Omental fat pad (tissue), 3 donors: ENCODE measurements at regions not wholly inside any gene's neighbourhood (a gene's known extent, or its start where the extent isn't known, plus 50 kb on each side); places are given as distances from the start of the nearest gene placed in this dataset.
A peak's percentile ranks its signal among the peaks of the same experiment; 100 is the strongest.

Source experiments
- ATAC-seq: fragments of 150-250 bp; one replicate; pipeline ENCODE4 v1.9.1; 2016; ENCODE audit warnings: mild to moderate bottlenecking, moderate library complexity; ENCODE audit not compliant: low FRiP score
- DNase-seq: peaks from one replicate; pipeline ENCODE4 v3.0.0-alpha.2; 2019; ENCODE audit warnings: low spot score
- TF ChIP-seq, protein P1 (sequence below), 3 donors: fragments of 450-650 bp; IDR thresholded peaks; one replicate each; pipeline ENCODE4 v1.5.1; 2016 to 2017; ENCODE audit warnings: antibody characterized with exemption in 3 of 3, mild to moderate bottlenecking in 3 of 3, moderate library complexity in 2 of 3

DNA sequence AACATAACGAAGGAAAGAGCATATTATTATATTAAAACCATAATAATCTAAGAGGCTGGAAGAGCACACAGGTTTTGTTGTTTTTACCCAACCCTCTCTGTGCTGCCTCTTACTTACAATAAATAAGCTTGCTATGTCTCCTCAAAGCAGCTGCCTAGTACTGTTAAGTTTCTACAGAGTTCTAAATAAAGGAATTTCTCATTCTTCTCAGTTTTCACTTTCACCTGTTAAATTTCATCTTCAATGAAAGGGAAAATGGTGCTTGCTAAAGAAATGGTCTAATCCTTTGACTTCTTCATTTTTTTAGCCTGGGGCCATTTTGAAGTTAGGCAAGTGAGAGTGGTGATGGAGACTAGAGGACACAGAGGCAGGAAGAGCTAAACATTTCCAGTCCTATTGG, 396.1 kb downstream of the MAN2A1 start:
- DNase-seq (no peak), ATAC-seq (no peak)
- TF ChIP-seq, protein P1, sequence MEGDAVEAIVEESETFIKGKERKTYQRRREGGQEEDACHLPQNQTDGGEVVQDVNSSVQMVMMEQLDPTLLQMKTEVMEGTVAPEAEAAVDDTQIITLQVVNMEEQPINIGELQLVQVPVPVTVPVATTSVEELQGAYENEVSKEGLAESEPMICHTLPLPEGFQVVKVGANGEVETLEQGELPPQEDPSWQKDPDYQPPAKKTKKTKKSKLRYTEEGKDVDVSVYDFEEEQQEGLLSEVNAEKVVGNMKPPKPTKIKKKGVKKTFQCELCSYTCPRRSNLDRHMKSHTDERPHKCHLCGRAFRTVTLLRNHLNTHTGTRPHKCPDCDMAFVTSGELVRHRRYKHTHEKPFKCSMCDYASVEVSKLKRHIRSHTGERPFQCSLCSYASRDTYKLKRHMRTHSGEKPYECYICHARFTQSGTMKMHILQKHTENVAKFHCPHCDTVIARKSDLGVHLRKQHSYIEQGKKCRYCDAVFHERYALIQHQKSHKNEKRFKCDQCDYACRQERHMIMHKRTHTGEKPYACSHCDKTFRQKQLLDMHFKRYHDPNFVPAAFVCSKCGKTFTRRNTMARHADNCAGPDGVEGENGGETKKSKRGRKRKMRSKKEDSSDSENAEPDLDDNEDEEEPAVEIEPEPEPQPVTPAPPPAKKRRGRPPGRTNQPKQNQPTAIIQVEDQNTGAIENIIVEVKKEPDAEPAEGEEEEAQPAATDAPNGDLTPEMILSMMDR (IDR thresholded peaks at IDR 0.05), result no peak

DNA sequence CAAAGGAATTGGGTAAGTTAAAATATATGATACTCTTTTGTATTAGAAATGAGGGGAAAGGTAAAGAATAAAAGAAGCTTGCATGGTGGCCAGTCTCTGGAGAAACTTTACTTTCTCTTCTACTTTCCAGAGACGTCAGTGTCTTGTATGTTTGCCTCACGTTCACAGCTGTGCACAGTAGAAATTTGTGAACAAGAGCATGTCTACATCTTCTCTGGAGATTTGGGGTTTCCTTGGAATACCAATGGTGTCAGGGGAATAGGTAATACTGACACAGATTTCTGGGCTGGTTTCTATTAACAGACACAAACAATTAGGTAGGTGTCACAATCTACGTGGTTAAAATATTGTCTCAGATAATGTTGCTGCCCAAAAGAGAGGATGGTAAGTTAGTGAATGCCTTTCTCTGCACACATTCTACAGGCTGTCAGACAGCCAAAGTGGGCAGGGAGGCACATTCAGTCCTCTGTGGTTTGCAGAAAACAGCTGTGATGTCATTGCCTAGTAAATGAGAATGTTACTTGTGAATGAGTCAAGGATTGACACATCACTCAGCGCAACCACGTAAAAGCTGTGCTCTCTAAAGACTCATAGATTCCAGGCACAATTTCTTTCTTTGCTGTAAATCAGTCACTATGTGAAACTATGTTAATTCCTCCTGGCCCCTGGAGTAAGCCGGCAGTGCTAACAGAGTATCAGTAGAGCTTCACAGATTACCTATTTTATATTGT, 397.1 kb downstream of the MAN2A1 start:
- ATAC-seq, result peak; percentile 75
- DNase-seq, result no peak
- TF ChIP-seq, protein P1 (IDR thresholded peaks at IDR 0.05), result no peak

DNA sequence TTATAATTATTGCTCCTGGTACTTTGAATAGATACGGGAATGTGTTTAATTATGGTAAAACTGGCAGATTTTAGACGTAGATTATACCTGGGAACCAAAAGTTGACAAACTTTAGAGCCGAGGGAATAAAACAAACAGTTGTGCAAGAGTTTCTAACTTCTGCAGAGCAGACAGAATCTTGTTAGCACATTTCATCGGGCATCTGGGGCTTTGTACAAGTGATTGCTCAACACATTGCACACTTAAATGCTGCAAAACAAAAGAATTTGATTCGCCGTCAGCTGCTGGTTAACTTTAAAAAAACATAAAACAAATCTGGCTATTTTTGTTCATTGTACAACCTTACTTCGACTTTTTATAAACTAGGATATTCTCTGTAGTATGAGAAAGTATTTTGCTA, 398.1 kb downstream of the MAN2A1 start:
- DNase-seq (no peak), ATAC-seq (no peak)
- TF ChIP-seq, protein P1 (IDR thresholded peaks at IDR 0.05), result no peak

GRCh38 chr5:110088676-110089436, 399.1 kb downstream of the MAN2A1 start:
- DNase-seq, result no peak
- no peak for ATAC-seq
- TF ChIP-seq, protein P1 (IDR thresholded peaks at IDR 0.05), result no peak

DNA sequence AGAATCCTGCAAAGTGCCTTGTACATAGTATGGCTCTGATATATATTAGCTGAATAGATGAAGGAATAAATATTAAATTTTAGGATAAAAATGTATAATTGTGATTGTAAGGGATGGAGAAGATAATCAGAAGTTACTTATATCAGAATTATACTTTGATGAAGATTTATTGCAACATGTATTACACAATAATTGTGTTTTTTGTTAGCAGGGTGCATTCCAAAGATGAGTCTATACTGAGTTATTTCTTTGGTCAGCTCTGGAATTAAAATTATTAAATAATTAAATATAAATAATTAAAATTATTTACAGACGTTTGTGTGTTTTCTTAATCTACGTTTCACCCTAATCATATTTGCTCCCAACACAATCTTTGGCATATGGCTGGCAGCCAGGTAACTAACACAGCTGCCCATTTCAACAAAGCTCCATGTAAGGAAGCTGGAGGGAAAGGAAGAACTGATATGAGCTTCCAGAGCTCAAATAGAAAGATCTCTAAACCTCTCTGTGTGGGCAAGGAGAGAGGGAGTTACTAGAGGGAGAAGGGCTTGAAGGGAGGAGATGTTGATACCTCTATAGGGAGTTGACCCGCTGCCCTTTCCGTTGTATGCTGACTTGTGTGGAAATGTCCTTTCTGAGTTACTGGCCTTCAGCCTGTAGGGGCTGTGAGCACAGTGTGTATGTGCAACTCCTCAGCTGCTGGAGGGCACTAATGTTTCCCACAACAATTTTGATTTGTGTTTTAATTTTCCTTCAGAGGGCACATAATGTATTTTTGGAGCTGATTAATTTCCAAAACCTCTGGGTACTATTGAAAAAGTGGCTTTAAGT, 403.4 kb downstream of the MAN2A1 start:
- DNase-seq, result no peak
- no peak for ATAC-seq
- TF ChIP-seq, protein P1 (IDR thresholded peaks at IDR 0.05), result no peak

GRCh38 chr5:110094109-110094508, 404.4 kb downstream of the MAN2A1 start:
- TF ChIP-seq, protein P1 (IDR thresholded peaks at IDR 0.05), result no peak
- ATAC-seq, result no peak
- no peak for DNase-seq
